ENCODE measurements at regions not wholly inside any gene's neighbourhood (a gene's known extent, or its start where the extent isn't known, plus 50 kb on each side); places are given as distances from the start of the nearest gene placed in this dataset.

- H3K9me3 ChIP-seq: no peaks in the 10 kb centered on the region
- no peak overlapping the region for H3K4me3 ChIP-seq
- no peak for TF ChIP-seq POLR2A (IDR thresholded peaks at IDR 0.05)
- no peak for TF ChIP-seq CTCF (IDR thresholded peaks at IDR 0.05)
- no peaks in the 10 kb centered on the region for H3K27me3 ChIP-seq
- H3K27ac ChIP-seq: no peak overlapping the region
- DNase-seq: no peak
- H3K4me1 ChIP-seq: no peaks in the 10 kb centered on the region
- no peaks in the 10 kb centered on the region for H3K36me3 ChIP-seq
These were observed 403.2 kb downstream of the HS3ST3B1 start for GRCh38 chr17:14704121-14704520.

DNA sequence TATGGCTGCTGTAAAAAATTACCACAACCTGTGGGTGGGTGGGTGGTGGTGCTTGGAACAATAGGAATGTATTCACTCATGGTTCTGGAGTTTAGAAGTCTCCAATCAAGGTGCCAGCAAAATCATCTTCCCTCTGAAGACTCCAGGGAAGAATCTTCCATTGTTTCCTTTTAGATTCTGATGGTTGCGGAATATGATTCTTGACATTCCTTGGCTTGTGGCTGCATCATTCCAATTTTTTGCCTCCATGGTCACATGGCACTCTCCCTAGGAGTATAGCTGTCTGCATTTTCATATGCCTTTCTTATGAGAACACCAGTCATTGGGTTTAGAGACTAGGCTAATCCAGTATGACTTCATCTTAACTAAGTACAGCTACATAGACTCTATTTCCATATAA, 401.0 kb downstream of the HS3ST3B1 start:
- Histone ChIP-seq H3K27ac (no peak overlapping the region), H3K27me3 (no peaks in the 10 kb centered on the region), H3K36me3 (no peaks in the 10 kb centered on the region), H3K9me3 (no peaks in the 10 kb centered on the region), H3K4me3 (no peak overlapping the region), H3K4me1 (no peaks in the 10 kb centered on the region)
- no peak for TF ChIP-seq POLR2A (IDR thresholded peaks at IDR 0.05)
- DNase-seq: no peak

GRCh38 chr17:14699574-14700185, 398.8 kb downstream of the HS3ST3B1 start:
- Histone ChIP-seq H3K9me3 (no peaks in the 10 kb centered on the region), H3K27ac (no peak overlapping the region), H3K4me1 (no peaks in the 10 kb centered on the region), H3K36me3 (no peaks in the 10 kb centered on the region), H3K4me3 (no peak overlapping the region), H3K27me3 (no peaks in the 10 kb centered on the region)
- TF ChIP-seq CTCF (IDR thresholded peaks at IDR 0.05) (no peak), POLR2A (IDR thresholded peaks at IDR 0.05) (no peak)
- DNase-seq: no peak

DNA sequence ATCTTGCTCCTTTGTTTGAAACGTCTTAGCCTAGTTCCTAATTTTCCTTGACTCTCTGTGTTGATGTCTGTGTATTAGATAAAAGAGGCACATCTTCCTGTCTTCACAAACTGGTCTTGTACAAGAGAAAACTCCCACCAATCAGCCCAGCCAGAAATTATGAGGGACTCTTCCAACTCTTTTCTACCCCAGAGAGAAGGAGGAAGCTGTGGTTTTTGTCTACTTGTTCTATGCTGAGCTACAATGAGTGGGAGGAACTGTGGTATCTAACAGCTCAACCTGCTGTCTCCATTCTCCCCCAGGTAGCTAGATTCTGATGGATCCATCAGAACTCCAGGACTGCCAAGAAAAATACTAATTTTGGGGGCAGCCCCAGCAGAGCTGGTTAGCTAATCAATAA, 392.5 kb downstream of the HS3ST3B1 start:
- Histone ChIP-seq H3K4me3 (no peak overlapping the region), H3K9me3 (no peaks in the 10 kb centered on the region), H3K4me1 (no peaks in the 10 kb centered on the region), H3K27me3 (no peaks in the 10 kb centered on the region), H3K27ac (no peak overlapping the region), H3K36me3 (no peaks in the 10 kb centered on the region)
- no peak for TF ChIP-seq CTCF (IDR thresholded peaks at IDR 0.05)
- no peak for TF ChIP-seq POLR2A (IDR thresholded peaks at IDR 0.05)
- no peak for DNase-seq

GRCh38 chr17:14690704-14691103, 389.8 kb downstream of the HS3ST3B1 start:
- no peak for DNase-seq
- no peak overlapping the region for H3K27ac ChIP-seq
- H3K4me1 ChIP-seq: no peaks in the 10 kb centered on the region
- no peak overlapping the region for H3K4me3 ChIP-seq
- H3K36me3 ChIP-seq: no peaks in the 10 kb centered on the region
- no peaks in the 10 kb centered on the region for H3K27me3 ChIP-seq
- TF ChIP-seq POLR2A (IDR thresholded peaks at IDR 0.05) (no peak), CTCF (IDR thresholded peaks at IDR 0.05) (no peak)
- H3K9me3 ChIP-seq: no peaks in the 10 kb centered on the region

DNA sequence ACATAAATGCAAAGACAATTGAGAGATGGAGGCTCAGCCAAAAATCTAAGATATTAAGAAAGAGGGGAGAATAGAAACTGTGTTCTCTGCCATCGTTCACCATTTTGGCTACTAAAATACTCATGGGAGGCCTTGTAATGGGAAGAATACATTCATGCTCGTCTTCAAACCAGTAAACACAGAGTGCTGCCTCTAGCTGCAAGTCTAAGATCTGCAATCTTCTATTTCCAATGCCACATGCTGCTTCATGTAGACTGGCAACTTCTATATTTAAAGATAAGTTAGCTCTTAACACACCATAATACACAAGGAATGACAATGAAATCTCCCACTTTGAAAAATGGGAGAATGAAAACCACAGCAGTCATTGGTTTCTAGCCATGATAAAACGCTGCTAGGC, 387.3 kb downstream of the HS3ST3B1 start:
- no peaks in the 10 kb centered on the region for H3K27me3 ChIP-seq
- TF ChIP-seq POLR2A (IDR thresholded peaks at IDR 0.05) (no peak), CTCF (IDR thresholded peaks at IDR 0.05) (no peak)
- H3K9me3 ChIP-seq: no peaks in the 10 kb centered on the region
- H3K4me1 ChIP-seq: no peaks in the 10 kb centered on the region
- no peak overlapping the region for H3K27ac ChIP-seq
- no peaks in the 10 kb centered on the region for H3K36me3 ChIP-seq
- H3K4me3 ChIP-seq: no peak overlapping the region
- DNase-seq: no peak

Data from Peyer's patch (tissue), 4 donors.